ENCODE measurements at regions not wholly inside any gene's neighbourhood (a gene's known extent, or its start where the extent isn't known, plus 50 kb on each side); places are given as distances from the start of the nearest gene placed in this dataset.

DNA sequence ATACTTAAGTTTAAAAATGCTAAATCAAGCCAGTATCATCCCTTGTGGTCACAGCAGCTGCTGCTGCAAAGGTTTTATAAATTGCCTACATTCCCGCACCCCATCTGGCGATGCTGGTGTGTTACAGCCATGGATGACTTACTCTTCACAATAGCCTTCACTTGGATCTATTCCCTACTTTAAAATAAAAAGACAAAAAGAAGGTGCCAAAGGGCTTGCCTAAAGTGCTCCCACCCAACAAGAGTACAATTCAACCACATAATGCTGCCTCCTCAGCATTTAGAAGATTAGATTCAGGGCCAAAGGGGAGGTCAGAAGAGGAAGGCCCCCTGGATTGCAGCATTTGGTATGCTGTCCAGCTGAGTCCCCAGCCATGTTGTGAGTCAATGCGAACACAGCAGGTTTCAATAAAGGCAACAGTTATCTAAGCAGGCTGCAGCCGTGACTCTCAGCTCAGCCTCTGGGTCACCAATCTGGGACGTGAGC is 176.1 kb downstream of the DAD1 start:
- DNase-seq, result no peak

- no peak for DNase-seq
These were observed 177.5 kb downstream of the DAD1 start for GRCh38 chr14:22411398-22412055.

GRCh38 chr14:22410497-22410896 is 178.5 kb downstream of the DAD1 start:
- no peak for DNase-seq

GRCh38 chr14:22409006-22409405 is 180.0 kb downstream of the DAD1 start:
- DNase-seq, result no peak

GRCh38 chr14:22408547-22408946 is 180.5 kb downstream of the DAD1 start:
- no peak for DNase-seq

GRCh38 chr14:22407033-22407432 is 182.0 kb downstream of the DAD1 start:
- DNase-seq, result no peak

GRCh38 chr14:22405201-22405600 is 183.8 kb downstream of the DAD1 start:
- no peak for DNase-seq

DNA sequence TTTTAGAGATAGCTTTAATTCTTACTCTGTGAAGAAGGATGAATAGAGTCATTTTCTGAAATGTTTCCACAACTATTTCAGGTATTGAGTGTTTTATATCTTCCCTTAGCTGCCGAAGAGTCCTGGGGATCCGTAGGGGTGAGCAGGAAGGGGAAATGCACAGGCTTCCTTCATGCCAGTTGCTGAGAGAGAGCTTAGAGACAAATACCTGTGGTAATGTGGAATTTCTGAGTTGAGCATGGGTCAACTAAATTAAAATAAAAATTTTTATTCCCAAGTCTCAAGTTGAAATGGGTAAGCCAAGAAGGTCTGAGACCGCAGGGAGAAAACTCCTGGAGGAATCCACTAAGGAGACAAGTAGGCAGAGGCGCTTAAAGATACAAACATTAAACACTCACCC is 185.7 kb downstream of the DAD1 start:
- no peak for DNase-seq

DNA sequence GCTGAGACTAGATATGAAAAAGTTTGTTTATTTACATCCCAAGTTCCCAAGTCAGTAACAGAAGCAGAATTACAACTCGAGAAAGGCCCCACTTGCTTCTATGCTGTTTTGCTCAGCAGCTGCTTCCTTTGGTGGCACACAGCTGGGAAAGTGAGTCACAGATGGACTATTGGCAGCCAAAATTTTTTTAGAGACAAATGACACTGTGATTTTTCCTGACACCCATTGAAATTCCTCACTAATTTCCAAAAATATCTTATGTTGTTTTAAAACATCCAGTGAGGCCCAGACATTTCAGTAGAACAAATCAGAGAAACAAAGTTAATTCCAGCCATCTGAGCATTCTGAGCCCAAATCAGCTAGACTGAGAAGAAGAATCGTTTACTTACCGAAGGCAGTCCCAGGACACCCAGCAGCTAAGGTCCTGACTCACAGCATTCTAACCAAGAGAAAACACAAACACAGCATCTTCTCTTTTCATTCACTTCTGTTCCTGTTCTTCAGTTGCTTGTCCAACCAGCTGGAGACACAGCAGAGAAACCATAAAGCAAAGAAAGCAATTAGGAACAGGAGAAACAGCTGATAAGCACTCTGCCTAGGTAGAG is 188.3 kb downstream of the DAD1 start:
- DNase-seq, result no peak

DNA sequence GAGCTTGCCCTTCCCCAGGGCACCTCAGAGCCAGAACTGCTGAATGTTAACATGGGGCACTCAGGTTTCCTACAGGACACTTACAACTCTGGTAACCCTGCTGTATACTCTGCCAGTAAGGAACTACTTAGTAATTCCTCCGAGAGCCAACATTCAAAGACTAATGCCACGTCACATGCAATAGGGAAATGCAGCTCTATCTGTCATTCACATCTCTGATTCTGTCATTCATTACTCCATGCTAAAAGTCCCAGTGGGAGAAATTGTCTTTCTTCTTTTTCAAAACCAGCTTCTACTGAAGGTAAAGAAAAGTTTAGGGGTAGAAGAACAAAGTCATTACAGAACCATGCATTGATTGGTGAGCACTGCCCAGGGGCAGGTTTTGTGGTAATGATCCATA is 189.2 kb downstream of the DAD1 start:
- DNase-seq, result no peak

DNA sequence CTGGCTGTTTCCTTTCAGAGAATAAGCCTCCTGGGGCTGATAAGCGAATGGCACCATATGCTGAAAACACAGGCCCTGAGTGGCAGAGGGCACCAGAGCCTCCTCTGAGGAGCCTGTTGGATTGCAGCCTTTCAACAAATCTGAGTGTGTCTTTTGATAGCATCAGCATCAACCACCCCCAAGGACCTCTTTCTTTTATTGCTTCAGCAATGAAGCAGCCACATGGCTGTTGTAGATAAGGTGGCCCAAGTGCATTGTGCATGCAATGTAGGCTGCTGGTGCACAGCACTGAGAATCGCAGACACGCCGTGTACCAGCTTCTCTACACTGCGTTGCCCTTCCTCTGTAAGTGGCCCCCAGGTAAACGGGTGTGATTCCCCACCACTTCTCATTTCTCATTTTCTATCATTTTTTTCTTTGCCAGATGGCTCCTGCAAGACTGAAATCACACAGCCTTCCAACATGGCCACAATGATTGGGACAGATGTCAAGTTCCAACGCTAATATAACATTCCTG is 191.7 kb downstream of the DAD1 start:
- DNase-seq, result no peak

- DNase-seq, result no peak
These were observed 193.2 kb downstream of the DAD1 start for GRCh38 chr14:22395803-22396202.

- no peak for DNase-seq
These were observed 194.4 kb downstream of the DAD1 start for GRCh38 chr14:22394616-22395015.

DNA sequence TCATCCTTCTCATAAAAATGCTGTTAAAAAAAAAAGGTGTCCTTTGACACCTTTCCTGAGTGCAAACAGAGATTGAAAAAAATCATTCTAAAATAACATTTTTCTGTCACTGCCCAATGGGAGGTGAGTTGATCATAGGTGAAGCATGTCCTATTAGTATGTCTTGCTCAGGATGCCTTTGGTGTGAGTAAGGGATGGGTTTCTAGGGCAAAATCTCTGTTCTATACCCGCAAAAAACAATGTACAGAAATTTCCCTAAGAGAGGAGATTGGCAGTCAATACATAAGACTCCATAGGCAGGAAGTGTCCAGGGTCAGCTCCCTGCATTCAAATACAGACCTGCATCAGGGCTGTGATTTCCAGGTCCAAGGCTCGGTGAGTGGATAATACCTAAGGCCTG is 195.2 kb downstream of the DAD1 start:
- no peak for DNase-seq

DNA sequence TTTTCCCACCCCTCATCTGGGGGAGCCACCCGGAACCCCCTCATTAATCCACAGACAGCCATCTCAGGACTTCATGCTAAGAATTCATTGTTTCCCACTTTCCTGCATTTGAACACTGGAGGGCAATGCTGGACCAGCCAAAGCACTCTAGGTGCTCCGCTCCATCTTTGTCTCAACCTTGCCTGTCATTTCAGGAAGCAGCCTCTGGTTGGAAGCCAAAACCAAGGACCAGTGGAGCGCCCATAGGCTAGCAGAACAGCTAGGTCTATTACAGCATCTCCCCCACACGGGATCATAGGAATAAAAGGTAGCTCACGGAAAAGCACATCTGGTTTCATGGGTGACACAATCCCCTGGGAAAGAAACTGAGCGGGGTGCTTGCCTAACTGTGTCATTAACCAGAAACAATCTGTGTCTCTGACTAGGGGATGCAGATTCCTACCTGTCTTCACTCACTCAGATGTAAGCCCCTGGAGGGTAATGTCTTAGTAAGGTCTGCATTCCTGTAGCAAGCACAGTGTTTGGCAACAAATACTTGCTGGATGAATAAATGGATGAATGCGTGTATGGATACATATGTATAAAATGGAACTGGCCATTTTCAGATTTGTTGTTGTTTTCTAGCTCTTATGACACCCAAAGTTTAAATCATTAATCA is 197.0 kb downstream of the DAD1 start:
- peak; percentile 8 for DNase-seq

- DNase-seq, result no peak
These were observed 198.1 kb downstream of the DAD1 start for GRCh38 chr14:22390824-22391461.

DNA sequence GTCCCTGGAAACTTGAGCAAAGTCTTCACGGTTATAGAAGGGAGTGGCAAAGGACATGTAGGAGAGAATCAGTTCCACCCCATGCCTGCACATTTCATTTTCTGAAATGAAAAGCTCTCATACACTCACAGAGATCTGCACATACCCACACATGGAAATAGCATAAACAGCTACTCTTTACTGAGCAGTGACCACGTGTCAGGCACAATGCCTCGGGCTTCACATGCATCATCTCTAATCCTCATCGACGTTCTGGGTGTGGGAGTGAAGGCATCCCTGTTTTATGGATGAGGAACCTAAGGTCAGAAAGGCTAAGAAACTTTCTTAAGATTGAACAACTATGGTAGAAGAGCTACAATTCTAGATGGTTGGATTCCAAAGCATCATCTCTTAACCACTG is 198.8 kb downstream of the DAD1 start:
- DNase-seq, result no peak

DNA sequence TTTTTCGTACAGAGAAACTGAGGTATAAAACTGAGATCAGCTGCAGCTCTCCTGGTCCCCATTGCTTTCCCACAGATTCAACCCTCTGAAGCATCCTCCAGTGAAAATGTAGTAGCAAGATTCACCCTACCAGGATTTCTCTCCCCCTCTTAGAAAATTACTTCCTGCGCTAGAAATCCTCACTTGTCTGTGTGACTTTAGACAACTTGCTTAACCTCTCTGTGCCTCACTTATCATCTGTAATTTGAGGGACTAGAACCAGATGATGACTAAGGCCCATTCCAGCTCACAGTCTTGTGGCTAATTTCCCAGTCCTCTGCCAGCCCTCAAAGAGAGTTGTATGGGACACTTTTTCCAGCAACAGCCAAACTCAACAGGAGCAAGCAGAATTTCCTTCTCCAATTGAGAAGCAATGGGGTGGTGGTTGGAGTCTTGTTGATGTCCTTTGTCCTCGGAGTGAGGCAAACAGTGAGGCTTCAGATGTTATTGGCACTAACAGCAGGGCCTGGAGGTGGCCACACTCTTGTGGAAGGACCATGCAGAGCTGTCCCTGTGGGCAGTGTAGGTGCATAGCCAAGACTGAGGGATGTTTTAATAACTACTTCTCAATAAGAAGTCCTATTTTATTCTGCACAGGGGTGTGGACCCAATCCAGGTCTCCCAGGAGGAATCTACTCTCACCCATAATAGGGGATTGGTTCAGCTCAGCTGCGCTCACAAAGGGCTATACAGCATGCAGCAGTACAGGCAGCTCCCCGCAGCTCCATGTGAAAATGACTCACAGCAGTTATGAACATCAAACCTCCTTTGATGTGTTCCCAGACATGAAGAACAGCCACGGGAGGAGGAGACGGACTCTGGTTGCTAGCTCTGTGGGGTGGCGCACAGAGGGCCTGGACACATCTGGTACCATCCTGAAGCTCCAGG is 200.1 kb downstream of the DAD1 start:
- DNase-seq, result no peak

- DNase-seq, result no peak
These were observed 201.2 kb downstream of the DAD1 start for GRCh38 chr14:22387776-22388241.

DNA sequence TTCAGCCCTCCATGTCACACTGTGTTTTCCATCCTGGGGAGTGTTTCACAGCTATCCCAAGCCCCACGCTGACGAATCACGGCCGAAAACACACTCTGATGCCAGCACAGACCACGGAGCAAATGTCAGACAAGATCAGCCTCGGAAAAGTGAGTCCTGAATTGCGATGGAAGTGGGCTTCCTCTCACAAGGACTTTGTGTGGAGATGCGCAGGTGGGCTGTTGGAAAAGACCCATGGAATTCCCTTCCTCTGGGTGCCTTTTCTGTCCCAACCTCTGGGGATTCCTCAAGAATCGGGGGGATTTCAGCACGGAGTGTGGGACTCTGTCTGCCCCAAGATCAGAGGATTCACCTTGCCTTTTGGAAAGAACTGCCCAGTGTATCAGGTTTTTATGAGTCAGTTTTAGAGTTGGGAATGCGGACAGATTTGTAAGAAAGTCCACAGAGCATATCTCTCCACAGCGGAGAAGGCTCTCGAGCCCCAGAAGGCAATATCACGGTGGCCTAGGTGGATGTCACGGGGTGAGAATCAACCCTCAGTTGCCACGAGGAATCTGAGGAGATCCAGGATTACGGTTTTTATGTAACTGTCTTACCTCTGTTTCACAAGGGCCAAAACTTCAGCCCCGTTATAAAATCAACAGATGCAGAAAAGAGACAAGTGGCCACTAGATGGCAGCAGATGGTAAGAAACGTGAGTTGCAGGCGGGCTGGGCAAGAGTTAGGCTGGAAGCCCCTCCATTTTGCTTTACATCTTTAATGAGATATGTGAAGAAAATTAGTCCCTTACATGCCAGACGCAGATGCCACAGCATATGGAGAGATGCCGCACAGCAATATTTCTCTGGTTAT is 201.9 kb downstream of the DAD1 start:
- peak; percentile 18 for DNase-seq

DNA sequence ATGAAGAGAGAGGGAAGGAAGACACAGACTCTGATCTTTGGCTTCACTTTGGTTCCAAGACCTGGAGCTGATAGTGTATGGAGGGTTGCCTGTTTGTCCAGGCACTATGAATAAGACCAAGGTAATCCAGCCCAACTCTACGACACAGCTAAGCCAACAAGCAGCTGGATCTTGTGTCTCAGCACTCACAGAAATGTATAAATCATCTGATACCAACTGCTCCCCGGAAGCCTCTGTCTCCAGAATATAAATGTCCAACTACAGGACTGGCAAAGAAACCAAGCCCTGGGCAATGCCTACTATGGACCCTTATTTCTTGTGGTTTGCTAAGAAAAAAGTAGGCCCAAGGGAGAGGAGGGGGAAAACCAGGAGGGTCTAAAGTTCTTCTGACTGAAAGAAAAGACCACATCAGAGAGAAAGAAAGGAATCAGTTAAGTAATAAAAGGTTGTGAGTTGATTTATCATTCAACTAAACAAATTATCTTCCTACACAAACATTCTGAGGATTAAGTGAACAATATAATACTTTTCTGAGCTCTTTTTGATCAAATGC is 204.0 kb downstream of the DAD1 start:
- no peak for DNase-seq

Data from CD4-positive, alpha-beta T cell treated with Interleukin-10 for 1 hour (primary cell).